ENCODE measurements at regions not wholly inside any gene's neighbourhood (a gene's known extent, or its start where the extent isn't known, plus 50 kb on each side); places are given as distances from the start of the nearest gene placed in this dataset.

DNA sequence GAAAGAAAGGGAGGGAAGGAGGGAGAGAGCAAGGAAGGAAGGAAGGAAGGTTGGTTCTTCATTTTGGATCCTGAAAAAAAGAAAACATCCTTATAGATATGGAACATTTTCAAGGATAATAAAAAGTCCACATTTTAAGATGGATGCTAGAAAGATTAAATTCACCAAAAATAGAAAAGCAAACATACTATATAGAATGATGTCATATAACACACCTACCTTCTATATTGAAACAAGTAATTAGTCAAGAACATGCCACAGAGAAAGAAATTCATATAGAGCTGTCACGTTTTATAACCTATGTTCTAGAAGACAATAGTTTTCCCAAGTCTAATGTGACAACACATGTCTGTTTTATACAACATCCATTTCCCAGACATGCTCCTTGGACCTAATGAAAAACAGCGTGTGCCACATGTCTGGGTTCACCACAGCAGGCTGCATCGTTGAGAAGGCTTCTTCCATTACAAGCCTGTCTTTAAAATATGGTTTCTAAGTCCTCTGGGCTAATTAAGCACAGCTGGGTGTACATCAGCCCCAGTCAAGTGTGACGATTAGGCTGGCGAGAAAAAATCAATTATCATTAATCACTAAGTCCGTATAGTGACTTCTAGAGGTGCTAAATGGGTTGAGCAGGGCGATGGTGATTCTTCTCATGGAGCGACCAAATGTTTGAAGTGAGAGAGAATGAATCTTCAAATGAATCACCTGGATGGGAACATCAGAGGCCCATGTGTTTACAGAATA lies 301.8 kb downstream of the TLE1 start:
- DNase-seq = peak; percentile 88

DNA sequence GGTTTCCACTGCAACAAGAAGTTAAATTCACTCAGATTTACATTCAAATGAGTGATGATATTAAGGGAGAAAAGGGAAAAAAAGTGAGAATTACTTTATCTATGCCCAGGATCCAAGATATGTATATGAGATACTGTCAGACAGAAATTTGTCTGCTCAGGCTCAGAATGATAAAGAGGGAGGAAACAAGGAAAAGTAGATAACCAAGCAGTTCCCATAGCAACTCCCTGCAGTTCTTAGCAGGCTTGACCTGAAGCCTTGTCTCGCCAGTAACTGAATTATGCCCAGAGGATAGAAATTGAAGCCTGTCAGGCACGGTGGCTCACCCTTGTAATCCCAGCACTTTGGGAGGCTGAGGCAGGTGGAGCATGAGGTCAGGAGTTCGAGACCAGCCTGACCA lies 304.4 kb downstream of the TLE1 start:
- no peak for DNase-seq

DNA sequence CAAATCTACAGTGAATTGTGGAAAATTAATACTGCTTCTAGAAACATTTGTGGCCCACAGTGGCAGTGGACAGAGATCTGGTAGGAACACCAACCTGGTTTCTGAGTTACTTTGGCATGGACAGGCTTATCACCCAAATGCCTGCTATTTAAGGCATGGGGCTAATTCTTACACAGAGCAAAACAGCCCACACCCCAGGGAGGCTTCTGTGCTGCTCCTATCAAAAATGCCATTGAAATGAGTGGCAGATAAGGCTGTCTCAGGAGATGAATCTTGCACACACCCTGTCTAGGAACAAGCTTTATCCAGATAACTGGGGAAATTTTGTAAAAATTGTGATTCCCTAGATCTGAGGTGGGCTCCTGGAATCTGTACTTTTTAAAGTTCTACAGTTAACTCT lies 307.1 kb downstream of the TLE1 start:
- no peak for DNase-seq

DNA sequence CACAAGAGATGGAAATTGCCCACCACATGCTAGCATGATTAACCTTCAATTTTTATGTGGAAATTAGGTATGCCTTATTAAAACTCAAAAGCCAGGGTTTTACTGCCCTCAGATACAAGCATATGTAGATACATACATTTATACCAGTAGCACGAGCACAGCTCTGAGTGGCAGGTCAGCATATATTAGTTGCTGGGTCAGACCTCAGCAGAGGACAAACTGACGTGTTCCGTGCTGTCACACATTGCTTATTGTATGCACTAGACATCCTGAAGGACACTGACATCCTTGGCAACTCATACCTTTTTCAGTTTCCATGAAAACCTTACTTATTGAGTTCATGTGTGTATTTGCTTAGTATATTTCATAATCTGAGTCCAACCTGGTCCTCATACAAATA lies 307.7 kb downstream of the TLE1 start:
- DNase-seq = no peak

DNA sequence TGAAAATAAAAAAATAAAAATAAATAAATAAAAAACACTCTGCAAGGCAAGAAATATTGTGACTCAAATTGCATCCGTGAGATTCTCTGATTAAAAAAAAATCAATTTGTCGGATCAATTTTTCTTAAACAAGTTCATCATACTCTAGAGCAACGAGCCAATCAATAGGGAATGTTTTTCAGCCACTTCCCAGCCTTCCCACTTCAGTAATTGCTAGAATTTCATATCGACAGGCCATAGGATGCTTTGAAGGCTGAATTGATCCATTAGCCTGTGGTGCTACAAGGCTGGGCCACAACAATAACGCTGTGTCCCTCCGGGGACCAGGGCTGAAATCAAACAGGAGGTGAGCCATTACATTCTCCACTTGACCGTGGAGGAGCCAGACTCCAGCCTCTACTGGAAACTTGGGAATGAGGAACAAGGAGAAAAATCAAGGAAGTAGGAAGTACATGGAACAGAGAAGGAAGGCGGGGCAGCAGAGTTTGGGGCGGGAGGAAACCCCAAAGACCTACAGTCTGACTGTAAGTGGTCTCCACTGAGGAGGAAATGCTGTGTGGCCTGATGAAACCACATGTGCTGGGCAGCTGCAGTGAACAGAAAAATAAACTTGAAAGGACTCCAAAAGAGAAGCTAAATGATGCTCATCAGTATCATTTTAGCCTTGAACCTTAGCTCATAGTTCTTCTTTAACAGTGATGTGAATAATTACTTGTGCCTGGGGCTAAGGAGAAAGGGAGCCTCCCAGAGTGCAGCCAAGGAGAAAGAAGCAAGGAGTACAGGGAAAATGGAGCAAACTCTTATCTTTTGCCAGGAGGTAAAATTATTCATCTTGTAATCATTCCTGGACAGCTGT lies 308.6 kb downstream of the TLE1 start:
- no peak for DNase-seq

DNA sequence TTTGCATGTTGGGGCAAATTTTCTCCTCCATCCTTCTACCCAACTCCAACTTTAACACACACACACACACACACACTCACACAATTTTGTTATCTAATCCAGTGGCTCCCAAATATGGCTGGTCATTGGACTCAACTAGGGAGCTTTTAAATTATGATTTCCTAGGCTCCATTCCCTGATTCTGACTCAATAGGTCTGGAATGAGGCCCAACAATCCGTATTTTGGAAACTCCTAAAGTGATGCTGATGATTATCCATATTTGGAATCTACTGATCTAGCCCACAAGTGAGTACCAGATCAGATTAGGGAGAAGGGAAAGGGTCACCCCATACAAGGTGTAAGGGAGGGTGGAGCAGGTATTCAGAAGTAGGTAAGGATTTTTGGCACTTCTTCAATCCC lies 309.7 kb downstream of the TLE1 start:
- no peak for DNase-seq

DNA sequence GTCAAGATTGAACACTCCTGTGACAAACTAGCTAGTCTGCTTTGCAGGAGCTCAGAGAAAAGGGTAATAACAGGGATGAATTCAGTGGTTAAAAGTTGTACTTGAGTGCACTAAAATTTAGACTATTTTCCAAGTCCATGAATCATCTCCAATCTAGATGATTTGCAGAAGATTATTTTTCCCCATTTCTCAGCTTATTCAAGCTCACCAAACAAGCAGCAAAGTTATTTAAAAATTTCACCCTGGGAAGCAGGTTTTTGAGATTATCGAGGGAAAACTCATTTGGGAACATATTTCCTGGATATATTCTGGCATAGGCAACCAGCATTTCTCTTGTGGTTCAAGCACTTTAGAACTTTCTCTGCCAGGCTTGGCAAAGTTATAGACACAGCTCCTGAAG lies 311.4 kb downstream of the TLE1 start:
- no peak for DNase-seq

DNA sequence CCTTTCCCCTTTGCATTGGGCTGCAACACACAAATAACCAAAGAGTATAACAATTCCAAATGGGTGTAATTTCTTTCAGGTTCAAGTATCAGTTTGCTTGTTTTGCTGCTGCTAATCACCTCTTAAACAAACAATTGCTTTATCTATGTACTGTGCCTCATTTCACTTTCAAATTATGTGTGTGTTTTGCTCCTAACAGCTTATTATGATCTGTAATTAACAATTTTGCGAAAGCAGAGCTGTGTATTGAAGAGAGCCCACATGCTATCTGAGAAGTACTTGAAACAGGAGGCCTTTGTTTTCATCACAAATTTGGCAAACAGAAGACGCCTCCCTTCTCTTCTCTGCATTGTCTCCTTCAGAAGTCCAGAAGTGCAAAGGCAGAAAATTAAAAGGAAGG lies 312.0 kb downstream of the TLE1 start:
- peak; percentile 42 for DNase-seq

DNA sequence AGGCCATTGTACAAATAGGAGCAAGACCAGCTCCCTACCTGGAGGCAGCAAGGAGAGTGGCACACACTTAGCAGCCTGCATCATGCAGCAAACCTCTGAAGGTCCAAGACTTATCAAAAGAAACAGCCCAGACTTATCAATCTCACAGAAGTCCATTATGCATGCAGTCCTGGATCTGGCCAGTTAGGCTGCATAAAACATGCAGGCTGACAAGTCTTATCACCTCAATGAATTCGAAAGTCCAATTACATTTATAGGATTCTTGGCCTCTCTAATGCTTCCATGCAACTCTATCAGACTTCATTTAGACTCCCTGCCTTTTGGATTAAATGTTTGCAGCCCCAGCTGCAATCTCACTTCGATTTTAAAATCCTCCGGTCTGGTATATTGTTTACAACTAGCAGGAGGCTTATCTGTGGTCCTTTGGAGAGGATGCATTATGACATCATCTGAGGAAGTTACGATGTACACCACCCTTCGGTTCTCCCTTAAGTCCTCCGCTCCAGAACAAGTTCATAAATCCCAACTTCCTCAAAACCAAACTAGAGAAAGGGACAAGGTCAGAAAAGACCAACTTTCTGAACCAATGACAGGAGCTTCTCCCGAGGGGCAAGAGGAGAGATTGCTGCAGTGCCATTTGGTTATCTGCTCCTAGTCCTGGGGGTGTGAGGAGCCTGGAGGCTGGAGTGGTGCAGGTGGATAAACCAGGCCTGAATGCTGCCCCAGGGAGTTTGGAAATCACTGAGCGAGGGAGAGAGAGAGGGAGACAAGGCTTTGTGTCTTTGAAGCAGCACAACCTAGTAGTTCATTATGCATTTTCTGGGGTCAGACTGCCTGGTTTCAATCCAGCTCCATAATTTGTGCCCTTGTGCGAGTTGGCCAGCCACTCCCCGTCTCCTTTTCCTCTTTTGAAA lies 313.9 kb downstream of the TLE1 start:
- no peak for DNase-seq

DNA sequence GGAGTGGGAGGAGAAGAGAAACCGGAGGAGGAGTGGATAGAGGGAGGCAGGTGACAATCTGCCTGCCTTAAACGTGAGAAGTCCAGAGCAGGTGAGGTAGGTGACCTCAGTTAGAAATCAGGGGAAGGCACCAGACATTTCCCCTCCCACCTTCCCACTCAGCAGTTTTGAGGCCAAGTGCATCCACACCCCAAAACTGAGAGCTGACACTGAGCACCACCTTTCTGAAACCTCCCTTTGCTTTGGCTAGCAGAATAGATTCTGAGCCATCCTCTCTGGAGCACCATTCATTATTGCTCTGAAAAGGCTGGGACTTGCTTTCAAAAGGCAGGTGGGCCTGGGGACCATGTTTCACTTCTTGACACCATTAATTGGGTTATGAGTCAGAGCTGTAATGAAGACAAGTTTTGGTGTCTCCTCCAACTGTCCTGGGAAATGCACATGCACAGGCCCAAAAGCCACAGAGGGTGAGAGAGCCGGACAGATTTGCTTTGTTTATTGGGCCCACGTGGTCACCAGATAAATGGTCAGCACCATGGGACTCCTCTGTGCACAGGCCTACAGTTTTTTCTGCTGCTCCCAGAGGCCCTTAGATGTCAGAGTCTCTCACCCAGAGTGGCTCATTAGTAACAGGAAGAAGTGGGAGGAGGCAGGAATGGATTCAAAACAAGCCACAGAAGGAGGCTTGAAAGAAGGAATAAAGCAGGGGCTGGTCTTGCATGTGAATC lies 314.7 kb downstream of the TLE1 start:
- no peak for DNase-seq

DNA sequence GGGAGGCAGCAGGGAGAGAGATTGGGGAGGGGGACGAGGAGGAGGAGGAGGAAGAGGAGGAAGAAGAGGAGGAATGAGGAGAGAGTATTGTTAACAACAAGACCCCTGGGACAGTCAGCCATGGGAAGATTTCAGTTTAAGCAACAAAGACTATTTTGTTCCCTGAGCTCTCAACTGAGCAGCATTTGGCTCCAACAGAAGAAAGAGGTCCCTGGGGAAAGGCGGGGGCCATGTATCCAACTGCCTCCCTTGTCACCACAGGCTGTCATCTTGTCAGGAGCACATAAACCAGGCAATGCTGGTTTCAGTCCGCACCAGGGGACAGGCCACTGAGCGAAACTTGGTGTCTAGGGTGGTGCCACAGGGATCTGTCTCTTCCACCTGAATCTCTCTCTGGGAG lies 316.1 kb downstream of the TLE1 start:
- DNase-seq = no peak

DNA sequence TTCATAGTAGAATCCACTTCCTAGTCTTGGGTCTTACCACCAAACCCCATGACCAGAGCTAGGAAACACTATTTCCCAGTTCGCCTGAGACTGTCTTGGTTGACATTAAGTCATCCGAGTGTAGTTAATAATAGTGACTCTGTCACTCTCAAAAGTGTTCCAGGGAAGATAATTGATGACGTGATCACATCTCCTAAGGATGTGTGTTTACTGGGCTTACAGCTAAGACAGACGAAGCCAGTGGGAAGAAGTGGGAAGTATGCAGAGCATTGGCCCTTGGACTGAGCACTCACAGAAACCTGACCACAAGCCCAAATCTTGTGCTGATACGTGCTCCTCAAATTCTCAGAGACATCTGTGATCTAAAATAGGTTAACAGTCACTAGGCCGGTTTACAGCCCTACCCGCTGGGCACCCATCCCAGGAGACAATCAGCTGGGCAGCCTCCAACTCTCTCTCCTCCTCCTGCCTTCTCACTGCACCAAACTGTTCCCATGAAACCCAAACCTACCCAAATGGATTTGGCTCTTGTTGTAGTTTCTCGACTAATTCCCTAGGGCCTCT lies 316.6 kb downstream of the TLE1 start:
- no peak for DNase-seq

DNA sequence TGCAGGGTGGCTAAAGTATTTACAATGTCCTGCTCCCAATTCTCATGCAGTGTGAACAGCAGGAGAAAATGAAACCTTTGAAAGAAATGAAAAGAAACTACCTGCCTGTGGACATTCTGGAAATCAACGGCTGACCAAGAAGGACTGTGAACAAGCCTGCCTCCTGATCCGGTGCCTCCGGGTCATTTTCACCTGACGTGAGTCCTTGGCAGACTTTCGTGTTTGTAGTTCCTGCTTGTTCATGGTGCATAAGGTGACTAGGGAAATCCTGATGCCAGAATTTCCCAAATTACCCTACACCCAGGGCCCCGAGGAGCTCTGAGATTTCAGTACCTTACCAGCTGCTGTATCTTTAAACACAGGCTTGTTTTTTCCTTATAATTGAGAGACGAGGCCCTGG lies 317.5 kb downstream of the TLE1 start:
- DNase-seq = no peak

DNA sequence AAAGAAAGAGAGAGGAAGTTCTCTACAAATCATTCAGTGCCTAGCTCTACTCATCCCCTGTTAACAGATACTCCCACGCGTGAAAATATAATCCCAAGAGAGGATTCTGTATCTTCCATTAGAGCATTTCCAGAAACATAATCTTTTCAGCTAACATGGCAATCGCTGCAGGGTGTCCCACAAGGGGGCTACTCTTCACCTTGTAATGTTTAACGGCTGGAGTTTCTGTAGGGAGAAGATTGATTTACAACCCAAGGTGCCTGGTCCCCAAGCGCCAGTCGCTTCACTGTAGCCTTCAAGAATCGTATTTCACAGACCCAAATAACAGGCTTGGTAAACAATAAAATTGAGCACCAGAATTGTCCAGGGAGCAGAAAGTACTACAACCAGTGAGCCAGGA lies 318.7 kb downstream of the TLE1 start:
- DNase-seq = no peak

DNA sequence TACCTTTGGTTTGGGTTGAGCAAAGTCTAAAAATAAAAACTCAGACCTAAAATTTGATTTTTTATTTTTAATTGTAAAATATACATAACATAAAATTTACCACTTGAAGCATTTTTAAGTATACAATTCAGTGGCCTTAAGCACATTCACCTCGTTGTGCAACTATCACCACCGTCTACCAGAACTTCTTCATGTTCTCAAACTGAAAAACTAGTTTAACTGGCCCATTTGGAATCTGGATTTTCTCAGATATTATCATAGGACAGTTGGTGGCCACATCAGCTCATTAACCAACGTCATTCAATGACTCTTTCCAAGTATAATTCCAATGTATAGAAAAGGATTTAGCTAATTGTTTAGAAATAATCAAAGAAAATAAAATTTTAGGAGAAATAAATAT lies 319.3 kb downstream of the TLE1 start:
- DNase-seq = no peak

DNA sequence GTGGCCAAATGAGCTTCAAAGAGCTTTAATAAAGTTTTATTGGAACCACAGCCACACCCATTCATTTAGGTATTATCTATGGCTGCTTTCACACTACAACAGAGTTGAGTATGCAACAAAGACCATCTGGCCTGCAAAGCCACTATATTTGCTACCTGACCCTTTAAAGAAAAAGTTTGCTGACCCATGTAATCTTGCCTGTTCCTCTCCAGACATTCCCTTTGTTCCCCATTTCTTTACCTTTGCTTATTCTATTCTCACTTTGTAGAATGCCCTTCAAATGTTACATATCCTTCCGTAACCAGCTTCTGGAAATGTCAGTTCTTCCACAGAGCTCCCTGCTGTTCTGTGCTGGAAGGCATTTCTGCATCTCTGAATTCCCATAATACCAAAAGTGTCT lies 320.2 kb downstream of the TLE1 start:
- DNase-seq = no peak

DNA sequence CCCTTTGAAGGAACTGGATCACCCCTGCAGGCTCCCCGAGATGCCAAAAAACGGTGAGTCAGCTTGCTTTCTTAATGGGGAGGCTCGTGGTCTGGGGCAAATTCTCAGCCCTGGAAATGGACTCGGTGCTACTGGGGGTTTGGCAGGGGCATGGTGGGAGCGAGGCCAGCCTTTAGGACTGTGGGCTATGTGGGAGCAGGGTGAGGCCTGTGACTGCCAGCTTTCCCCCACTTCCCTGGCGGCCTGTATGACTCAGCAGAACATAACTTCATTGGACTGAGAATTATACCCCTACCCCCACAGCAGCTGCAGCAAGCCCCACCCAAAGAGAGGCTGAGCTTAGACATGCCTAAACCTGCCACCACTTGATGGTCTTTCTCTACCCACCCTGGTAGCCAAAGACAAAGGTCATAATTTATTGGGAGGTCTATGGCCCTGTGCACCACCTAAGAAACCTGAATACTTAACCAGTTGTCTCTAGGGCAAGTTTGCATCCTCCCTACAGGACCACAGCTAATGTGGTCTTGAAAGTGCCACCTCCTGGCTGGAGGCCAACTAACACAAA lies 325.3 kb downstream of the TLE1 start:
- DNase-seq = no peak

DNA sequence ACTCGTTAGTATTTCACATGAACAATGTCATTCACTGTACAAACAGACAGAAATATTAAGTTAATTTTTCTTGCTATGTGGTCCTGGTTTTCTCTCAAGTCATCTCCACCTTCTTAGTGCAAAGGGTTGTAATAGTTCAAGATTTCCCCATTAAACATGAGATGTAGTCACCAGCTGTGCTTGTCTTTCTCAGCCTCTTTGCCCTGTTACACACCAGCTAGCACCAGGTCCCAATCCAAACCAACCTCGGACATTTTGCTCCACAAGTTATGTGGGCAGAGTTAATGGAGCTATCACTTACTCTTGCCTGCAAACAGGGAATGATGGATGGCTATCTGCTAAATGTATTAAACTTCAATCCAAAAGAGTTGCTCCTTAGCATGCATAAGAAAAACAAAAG lies 328.1 kb downstream of the TLE1 start:
- DNase-seq = no peak

DNA sequence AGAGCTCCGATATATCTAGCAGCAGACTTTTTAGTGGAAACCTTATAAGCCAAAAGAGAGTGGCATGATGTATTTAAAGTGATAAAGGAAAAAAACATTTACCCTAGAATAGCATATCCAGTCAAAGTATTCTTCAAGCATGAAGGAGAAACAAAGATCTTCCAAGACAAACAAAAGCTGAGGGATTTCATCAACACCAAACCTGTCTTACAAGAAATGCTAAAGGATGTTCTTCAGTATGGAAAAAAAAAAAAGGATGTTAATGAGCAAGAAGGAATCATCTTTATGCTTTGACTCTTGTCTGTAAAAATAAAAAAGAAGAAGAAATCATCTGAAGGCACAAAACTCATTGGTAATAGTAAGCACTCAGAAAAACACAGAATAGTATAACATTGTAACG lies 338.2 kb downstream of the TLE1 start:
- no peak for DNase-seq

DNA sequence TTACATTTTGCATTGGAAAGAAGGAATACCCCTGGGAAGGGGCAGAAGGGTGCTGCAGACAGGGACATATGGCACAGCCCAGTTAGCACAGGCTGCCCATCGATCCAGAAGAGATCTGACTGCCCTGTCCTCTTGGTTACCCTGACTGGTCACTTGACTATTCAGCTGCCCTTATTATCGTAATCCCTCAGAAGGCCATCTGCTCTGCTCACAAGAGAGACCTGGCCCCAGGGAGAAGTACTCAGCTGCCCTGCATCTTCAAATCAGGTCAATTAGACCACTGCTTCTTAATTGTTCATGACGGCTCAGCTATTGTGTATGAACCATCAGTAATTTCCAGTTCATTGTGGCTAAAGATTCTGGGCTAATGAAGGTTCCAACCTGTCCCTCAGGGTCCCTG lies 345.0 kb downstream of the TLE1 start:
- DNase-seq = no peak

DNA sequence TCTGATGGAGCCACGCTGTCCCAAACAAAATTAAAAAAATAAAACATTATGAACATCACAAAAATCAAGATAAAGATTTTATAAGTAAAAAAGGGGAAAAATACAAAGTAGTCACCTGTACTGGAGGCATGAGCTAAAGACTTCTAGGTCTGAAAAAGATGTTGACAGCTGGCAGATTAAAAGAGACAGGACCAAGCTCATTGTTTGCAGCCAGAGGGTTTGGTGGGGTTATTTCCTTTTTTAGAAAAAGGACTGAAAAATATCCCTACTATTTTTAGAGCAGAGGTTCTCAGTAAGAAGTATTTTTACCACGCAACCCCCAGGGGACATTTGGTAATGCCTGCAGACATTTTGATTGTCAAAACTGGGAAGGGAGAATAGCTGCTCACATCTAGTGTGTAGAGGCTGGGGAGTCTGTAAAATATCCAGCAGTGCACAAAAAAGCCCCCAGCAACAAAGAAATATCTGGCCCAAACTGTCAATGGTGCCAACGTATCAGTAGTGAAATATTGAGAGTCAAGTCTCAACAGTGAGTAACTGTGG lies 353.4 kb downstream of the TLE1 start:
- no peak for DNase-seq

DNA sequence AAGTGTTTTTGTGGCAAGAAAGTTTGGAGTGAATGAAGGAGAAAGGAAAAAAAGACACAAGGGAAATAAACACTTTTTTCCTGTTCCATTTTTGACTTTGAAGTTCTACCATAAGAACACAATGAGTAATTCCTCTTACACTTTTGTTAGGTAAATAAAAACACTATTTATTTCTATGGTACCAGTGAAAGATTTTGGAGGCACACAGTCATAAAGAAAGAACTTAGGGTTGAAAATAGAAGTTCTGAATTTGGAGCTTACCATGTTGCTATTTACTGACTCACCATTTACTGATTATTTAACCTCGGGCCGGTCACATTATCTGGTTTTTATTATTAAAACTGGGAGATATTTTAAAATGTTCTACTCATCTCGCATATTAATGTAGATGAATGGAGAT lies 367.8 kb downstream of the TLE1 start:
- DNase-seq = no peak
